Osteocyte (in vitro differentiated cells): ENCODE measurements at regions not wholly inside any gene's neighbourhood (a gene's known extent, or its start where the extent isn't known, plus 50 kb on each side); places are given as distances from the start of the nearest gene placed in this dataset.
"Not testable (repeated sequence)": the region's sequence is repeated elsewhere in the genome, so short reads cannot be mapped to it uniquely, and the experiment has no call there.

Experiments
- DNase-seq: peaks from one replicate; pipeline ENCODE4 v3.0.0; 2021; ENCODE audit warnings: mixed read lengths; ENCODE audit not compliant: unreplicated experiment; ENCODE audit errors: extremely low spot score
- H3K27ac Mint-ChIP-seq: one replicate; pipeline ENCODE4 v1.8.0; 2021; ENCODE audit warnings: mild to moderate bottlenecking, mixed read lengths; ENCODE audit not compliant: unreplicated experiment
- H3K27me3 Mint-ChIP-seq: one replicate; pipeline ENCODE4 v1.8.0; 2021; ENCODE audit warnings: mixed read lengths; ENCODE audit not compliant: unreplicated experiment
- H3K36me3 Mint-ChIP-seq: one replicate; pipeline ENCODE4 v1.8.0; 2021; ENCODE audit warnings: mixed read lengths; ENCODE audit not compliant: unreplicated experiment
- H3K4me1 Mint-ChIP-seq: one replicate; pipeline ENCODE4 v1.8.0; 2021; ENCODE audit warnings: mixed read lengths; ENCODE audit not compliant: unreplicated experiment
- H3K4me3 Mint-ChIP-seq: one replicate; pipeline ENCODE4 v1.8.0; 2021; ENCODE audit warnings: mild to moderate bottlenecking, moderate library complexity, mixed read lengths; ENCODE audit not compliant: unreplicated experiment
- H3K9me3 Mint-ChIP-seq: one replicate; pipeline ENCODE4 v1.8.0; 2021; ENCODE audit warnings: mixed read lengths; ENCODE audit not compliant: unreplicated experiment
- CTCF ChIP-seq: fragments of 200-600 bp; sonication (generic); IDR thresholded peaks from 2 replicates; pipeline ENCODE4 v1.5.0; 2021; ENCODE audit warnings: antibody characterized with exemption, mild to moderate bottlenecking, moderate library complexity

GRCh38 chrX:35507701-35508100 is 290.4 kb upstream of the MAGEB16 start:
- DNase-seq = no peak
- Mint-ChIP-seq H3K4me1 (no peaks in the 10 kb centered on the region), H3K36me3 (no peaks in the 10 kb centered on the region), H3K9me3 (peaks cover 5% of the 10 kb centered on the region), H3K4me3 (no peak overlapping the region), H3K27ac (no peak overlapping the region), H3K27me3 (no peaks in the 10 kb centered on the region)
- no peak for TF ChIP-seq CTCF

GRCh38 chrX:35548003-35548402 is 250.1 kb upstream of the MAGEB16 start:
- not testable (repeated sequence) for H3K36me3 Mint-ChIP-seq, H3K27me3 Mint-ChIP-seq, H3K4me3 Mint-ChIP-seq, DNase-seq, H3K27ac Mint-ChIP-seq, H3K4me1 Mint-ChIP-seq
- H3K9me3 Mint-ChIP-seq = peaks cover 10% of the 10 kb centered on the region

- no peak for DNase-seq
- Mint-ChIP-seq H3K9me3 (peaks cover 8% of the 10 kb centered on the region), H3K36me3 (no peaks in the 10 kb centered on the region), H3K4me1 (no peaks in the 10 kb centered on the region), H3K27me3 (no peaks in the 10 kb centered on the region), H3K27ac (no peak overlapping the region), H3K4me3 (no peak overlapping the region)
- no peak for TF ChIP-seq CTCF
Measured at GRCh38 chrX:35557916-35558315, 240.2 kb upstream of the MAGEB16 start.

- H3K36me3 Mint-ChIP-seq = no peaks in the 10 kb centered on the region
- TF ChIP-seq CTCF = no peak
Measured at GRCh38 chrX:35561985-35562384, 236.2 kb upstream of the MAGEB16 start.

GRCh38 chrX:35562395-35562794 is 235.7 kb upstream of the MAGEB16 start:
- no peak overlapping the region for H3K27ac Mint-ChIP-seq
- H3K27me3 Mint-ChIP-seq = no peaks in the 10 kb centered on the region
- no peak overlapping the region for H3K4me3 Mint-ChIP-seq
- no peaks in the 10 kb centered on the region for H3K9me3 Mint-ChIP-seq
- no peaks in the 10 kb centered on the region for H3K36me3 Mint-ChIP-seq
- no peaks in the 10 kb centered on the region for H3K4me1 Mint-ChIP-seq
- no peak for TF ChIP-seq CTCF
- no peak for DNase-seq

More at GRCh38 chrX:35561985-35562384, 236.2 kb upstream of the MAGEB16 start:
- no peak for DNase-seq
- Mint-ChIP-seq H3K27me3 (no peaks in the 10 kb centered on the region), H3K4me3 (no peak overlapping the region), H3K9me3 (no peaks in the 10 kb centered on the region), H3K4me1 (no peaks in the 10 kb centered on the region), H3K27ac (no peak overlapping the region)

GRCh38 chrX:35590210-35590609 is 207.9 kb upstream of the MAGEB16 start:
- Mint-ChIP-seq H3K36me3 (no peaks in the 10 kb centered on the region), H3K27ac (no peak overlapping the region), H3K27me3 (no peaks in the 10 kb centered on the region), H3K4me1 (no peaks in the 10 kb centered on the region), H3K4me3 (no peak overlapping the region), H3K9me3 (no peaks in the 10 kb centered on the region)
- no peak for TF ChIP-seq CTCF
- no peak for DNase-seq

GRCh38 chrX:35611562-35611961 is 186.6 kb upstream of the MAGEB16 start:
- not testable (repeated sequence) for H3K4me1 Mint-ChIP-seq, H3K4me3 Mint-ChIP-seq, DNase-seq, H3K27ac Mint-ChIP-seq, H3K36me3 Mint-ChIP-seq, H3K27me3 Mint-ChIP-seq
- peaks cover 30% of the 10 kb centered on the region for H3K9me3 Mint-ChIP-seq
